GM19372 (cell line): ENCODE measurements at regions not wholly inside any gene's neighbourhood (a gene's known extent, or its start where the extent isn't known, plus 50 kb on each side); places are given as distances from the start of the nearest gene placed in this dataset.
"Not testable (repeated sequence)": the region's sequence is repeated elsewhere in the genome, so short reads cannot be mapped to it uniquely, and the experiment has no call there.

Source experiments
- ATAC-seq: cut with Tn5 transposase; IDR thresholded peaks from one replicate; pipeline ENCODE4 v1.9.1; 2021; ENCODE audit warnings: mild to moderate bottlenecking, low read depth, moderate library complexity; ENCODE audit not compliant: unreplicated experiment

DNA sequence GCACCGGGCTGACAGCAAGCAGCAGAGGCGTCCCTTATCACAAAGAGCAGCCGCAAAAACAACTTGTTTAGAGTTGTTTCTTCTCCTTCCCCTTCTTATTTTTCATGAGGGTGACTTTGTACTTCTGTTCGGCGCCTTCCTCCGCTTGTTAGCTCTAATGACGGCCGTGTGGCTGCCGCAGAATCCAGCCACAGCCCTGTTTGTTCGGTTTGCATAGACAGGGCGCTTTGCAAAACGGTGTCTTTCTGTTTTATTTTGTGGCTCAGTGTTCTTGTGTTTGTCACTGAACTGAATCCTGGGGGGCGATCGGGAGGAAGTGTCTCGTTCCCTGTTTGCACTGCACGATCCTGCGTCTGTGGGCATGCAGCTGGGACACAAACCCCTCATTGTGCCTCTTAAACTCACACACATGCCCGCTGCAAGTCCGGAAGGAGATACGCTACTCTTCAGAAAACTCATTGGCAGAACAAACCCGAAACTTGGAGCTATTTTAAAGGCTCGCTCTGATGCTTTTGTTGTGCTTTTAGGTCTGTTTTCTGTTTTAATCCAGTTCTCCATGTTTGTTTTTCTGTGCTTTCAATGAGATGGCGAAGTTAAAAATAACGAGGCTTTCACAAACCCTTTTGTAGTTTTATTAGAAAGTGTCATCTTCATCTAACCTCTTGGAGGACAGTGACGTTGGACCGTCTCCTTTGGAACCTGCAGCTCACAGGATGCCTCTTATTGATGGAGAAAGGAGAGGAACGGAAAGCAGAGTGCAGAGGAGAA lies 213.9 kb downstream of the IRX2 start:
- no peak for ATAC-seq

DNA sequence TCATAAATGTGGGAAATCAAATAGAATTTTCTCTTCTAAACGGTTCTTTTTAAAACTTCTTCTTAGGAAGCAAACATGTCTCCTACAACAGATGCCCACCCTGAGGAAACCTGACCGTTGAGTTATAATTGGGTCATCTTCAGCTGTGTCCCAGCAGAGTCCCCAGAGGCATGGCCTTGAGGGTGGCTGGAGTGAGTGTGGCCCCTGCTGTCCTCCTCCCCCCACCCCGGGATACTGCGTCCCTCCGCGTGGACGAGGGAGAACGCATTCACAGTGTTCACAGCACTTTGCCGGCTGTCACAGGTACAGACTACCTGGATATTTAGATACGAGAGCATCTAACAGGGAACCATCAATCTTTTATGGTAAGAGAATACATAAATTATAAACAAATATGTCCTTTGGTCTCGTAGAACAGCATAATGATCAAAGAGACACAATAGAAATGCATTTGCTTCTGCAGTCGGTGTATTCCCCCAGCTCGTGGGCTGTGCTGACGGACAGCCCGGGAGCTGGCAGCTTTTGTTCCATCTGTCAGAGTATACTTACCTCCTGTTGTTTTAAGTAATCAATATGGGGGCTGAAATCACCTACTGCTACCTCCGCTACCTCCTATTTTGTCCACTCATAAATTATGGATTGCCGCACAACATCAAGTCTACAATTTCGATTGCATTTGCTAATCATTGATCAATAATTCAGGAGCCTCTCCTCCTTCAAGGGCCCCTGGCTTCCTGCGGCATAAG lies 214.7 kb downstream of the IRX2 start:
- ATAC-seq: no peak

DNA sequence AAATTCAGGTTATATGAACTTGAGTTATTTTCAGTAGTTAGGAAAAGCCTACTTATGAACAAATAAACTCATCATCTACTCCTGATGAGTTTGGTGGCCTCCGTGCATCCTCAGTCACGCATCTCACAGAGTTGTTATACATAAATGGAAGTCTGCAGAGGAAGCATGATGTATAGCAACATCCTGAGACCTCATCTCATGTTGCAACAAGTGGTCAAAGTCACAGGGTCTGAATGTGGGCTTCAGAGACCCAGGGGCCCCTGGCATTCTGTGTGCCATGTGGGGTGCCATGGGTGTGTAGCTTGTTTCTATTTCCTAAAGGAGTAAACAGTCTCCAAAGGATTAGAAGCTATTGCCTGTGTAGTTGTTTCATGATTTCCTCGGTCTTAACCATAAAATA lies 216.5 kb downstream of the IRX2 start:
- ATAC-seq: no peak

DNA sequence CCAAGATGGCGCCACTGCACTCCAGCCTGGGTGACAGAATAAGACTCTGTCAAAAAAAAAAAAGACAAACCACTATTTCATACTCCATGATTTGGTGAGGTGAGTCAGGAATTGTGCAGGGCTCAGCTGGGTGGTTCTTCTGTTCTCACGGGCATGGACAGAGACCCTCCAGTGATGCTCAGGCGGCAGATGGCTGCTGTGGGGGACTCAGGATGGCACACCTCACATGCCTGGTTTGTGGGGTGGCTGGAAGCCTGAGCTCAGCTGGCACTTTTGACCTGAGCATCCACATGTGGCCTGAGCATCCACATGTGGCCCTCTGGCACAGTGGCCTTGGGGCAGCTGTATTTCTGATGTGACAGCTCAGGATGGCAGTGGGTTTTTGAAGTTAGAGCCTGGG lies 217.2 kb downstream of the IRX2 start:
- ATAC-seq: no peak

DNA sequence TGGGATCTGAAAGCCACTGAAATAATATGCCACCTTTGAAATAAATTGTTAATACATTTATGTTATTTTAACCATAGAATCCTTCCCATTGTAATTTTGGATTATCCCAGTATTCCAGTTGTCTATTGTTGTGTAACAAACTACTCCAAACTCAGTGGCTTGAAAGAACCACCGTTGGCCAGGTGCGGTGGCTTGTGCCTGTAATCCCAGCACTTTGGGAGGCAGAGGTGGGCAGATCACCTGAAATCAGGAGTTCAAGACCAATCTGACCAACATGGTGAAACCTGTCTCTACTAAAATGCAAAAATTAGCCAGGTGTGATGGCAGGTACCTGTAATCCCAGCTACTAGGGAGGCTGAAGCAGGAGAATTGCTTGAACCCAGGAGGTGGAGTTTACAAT lies 217.6 kb downstream of the IRX2 start:
- ATAC-seq: not testable (repeated sequence)

DNA sequence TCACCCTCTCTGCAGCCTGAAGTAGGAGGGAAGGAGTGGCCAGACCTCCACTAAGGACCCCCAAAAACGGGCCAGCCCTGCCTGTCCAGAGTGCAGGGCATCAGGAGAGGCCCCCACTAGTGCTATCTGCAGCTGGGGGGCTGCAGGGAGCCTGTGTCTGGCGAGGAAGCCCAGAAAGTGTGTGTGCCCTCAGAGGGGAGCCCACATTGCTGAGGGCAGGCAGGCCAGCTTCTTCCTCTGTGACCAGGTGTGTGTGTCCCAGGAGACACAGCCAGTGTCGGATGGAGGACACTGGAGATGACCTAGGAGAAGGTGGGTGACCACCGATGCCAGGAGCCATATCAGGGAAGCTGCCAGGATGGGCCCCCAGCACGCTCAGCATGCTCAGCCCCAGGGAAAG lies 218.7 kb downstream of the IRX2 start:
- no peak for ATAC-seq

DNA sequence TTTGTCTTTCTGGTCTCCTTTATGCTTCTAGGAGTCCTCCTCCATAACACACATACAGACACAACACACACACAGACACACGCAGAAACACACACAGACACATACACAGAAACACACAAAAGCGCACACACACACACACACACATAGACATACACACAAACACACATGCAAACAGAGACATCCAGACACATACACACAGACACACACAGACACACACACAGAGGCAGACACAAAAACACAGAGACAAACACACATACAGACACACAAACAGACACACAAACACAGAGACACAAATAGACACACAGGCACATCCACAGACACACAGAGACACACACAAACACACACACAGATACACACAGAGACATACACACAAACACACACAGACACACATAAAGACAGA lies 220.2 kb downstream of the IRX2 start:
- no peak for ATAC-seq

DNA sequence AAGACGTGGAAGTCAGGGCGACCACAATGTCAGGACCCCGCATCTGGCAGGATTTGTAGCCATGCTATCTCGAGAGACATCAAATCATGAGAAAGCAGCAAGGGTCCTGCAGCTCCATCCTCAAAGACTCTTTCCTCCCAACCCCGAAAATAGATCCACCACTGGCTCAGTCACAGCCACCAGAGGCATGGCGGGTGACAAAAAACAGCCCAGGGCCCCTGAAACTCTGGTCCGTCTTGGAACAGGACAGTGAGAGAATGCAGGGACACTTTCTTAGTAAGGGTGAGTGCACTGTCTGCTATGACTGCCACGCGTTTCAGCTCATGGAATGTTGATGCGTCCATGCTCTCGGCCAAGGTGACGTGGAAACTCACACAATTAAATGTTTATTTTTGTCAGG lies 220.9 kb downstream of the IRX2 start:
- ATAC-seq: no peak

DNA sequence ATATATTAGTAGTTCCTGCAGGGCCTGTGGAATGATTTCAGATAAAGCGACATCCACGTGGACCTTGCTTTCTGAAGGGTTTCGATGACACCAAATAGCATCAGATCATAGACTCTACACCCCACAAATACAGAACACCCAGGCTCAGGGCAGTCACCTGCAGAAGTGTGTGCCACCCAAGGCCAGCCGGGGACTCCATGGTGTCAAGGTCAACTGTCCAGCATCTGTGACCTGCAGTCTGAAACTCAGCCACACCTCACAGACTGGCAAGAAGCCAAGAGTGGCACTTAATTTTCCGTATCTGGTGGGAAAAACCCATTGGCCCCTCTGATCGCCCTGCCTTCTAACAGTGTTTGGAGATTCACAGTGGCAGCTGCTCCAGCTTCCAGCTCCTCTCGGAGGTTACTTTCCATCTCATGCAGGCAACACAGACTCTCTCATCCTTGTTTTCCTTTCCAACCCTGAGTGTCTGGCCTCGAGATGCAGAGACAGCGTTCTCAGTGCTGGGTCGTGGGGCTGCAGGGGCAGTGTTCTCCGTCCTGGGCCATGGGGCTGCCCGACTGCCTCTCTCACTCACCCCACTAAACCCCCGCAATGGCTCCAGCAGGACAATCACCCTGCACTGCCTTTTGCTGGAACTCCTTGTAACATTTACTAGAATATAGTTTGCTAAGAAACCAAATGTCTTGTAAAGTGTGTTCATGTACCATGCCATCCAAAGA lies 221.9 kb downstream of the IRX2 start:
- no peak for ATAC-seq

DNA sequence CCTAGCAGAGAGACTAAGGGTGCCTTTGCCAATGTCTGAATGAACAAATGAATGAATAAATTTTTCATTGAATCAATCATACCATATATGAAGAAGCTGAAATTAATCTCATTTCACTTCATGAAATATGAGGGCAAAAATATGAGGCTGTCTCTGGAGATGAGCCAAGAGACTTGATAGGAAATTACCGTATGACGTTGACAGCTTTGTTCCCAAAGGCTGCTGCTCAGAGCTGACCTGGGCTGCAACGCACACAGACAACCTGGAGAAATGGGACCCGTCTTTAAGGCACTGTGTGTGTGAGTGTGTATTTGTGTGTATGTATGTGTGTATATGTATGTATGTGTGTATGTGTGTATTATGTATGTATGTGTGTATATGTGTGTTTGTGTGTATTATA lies 226.1 kb downstream of the IRX2 start:
- no peak for ATAC-seq

DNA sequence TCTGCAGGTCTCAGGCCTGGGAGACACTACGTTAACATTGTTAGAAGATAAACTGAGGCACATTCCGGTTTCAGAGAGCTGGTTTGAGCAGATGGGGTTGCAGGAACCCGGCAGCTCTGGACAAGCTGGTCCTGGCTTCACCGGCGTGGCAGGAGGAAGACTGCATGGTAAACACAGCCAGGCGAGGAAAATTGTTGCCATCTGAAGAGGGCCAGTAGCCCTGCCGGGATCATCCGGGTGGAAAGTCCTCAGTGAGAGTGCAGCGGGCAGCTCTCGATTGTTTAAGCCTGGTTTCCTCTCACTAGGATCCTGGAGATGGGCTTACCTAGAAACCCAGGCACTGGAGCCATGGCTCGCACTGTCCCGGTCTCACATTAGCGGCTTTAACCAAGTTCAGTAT lies 226.9 kb downstream of the IRX2 start:
- ATAC-seq: no peak

DNA sequence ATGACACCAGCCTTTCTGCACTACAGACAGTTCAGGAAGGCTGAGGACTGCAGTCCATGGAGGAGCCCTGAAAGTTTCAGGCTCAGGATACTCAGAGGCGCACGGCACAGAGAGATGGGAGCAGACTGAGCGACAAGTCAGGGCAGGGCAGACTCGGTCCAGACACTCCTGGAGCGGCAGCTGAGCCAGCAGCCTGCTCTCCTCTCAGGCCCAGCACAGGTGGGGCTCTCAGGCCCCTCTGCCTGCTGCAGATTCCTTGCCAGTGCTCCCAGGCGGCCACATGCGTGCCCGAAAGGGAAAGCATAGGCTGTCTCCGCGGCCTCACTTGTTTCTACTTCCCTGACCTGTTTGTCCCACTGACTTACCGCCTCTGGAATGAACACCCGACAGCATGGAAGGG lies 228.3 kb downstream of the IRX2 start:
- no peak for ATAC-seq

DNA sequence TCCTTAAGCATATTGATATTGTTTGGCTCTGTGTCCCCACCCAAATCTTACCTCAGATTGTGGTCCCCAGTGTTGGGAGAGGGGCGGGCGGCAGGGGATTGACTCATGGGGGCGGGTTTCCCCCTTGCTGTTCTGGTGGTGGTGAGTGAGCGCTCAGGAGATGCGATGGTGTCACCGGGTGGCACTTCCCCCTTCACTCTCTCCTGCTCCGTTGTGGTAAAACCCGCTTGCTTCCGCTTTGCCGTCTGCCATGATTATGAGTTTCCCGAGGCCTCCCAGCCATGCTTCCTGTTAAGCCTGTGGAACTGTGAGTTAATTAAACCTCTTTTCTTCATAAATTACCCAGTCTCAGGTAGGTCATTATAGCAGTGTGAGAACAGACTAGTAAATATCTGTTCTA lies 229.1 kb downstream of the IRX2 start:
- no peak for ATAC-seq

DNA sequence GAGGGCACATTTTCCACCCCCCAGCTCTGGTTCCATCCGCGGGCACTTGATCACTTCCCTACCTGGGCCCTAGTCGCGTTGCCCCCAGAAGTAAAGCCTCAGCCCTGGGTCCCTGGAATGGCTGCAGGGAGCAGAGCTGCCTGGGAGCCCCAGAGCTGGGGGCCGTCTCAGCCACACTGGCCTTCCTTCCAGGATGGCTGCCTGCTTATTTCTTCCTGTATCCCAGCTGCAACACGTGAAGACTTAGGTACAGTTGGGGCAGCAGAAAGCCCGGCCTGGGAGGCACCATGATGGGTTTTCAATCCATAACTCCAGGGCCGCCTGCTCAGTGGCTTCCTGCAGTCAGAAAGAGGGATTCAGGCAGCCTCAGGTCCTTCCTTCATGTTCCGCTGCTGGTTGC lies 232.3 kb downstream of the IRX2 start:
- no peak for ATAC-seq

DNA sequence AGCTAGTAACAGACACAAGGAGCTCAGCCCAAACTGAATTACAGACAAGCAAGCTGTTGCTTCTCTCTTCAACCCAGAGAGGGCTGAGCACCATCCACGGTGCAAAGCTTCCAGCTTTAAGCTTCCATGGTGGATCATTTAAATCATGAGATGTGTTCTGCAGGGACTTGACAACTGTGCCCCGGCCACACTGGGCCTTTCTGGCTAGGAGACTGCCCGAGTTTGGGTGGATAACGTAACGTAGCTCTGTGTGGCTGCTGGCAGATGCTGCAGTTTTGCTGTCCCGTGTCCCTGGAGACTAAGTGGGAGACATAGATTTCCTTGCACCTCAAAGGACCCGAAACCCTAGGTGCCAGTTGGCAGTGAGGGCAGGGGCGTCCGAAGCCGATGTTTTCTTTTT lies 234.0 kb downstream of the IRX2 start:
- no peak for ATAC-seq

DNA sequence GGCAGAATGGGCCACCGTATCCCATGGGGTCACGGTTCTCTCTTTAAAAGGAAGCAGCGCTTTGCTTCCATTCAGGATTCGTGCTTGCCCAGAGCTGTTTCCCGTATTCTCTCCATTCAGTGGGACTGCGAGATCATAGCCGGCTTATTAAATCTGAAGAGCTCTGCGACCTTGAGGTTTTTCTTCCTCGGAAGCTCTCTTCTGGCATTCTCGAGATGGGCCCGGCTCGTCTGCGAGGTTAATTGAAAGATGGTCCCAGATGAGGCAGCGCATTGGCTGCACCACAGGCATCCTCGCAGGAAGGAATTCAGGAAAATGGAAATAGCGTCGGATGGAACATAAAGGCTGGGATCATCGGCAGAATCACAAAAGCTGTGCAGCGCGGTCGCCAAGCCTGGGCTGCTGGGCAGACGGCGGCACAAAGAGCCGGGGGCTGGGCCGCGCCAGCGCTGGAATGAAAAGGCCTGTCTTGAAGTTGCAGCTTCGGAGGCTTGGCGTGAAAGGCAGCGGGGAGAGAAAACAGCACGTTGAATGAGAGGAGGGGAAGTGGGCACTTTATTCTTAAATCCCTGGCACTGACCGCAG lies 236.2 kb downstream of the IRX2 start:
- no peak for ATAC-seq

DNA sequence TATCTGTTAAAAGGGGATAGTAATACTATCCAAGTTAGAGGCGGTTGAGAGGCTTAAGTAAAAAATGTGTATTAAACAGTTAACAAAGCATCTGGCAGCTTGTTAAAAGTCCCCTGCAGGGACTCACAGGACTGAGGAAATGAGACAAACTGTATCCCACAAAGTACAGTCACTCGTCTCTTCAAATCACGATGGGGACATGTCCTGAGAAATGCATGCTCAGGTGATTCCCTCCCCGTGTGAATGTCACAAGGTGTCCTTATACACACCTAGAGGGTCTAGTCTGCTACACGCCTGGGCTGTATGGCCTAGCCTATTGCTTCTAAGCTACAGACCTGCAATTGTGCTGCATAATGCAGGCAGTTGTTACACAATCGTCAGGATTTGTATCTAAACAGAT lies 237.0 kb downstream of the IRX2 start:
- no peak for ATAC-seq

DNA sequence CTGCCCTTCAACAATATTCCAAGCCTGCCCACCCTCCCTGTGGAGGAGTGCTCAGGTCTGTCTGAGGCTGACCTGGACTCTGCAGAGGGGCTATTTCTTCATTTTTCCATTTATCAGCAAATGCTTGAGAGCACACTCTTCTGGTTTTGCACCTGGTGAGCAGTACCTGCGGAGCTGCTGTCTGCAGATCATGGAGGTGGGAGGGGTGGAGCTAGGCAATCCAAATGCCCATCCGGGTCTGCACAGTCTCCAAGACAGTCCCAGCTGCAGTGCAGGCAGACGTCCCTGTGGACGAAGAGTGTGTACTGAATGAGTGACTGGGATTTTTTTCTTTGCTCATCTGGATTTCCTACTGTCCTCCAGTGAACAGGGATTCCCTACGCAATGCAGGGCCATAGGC lies 239.8 kb downstream of the IRX2 start:
- no peak for ATAC-seq

DNA sequence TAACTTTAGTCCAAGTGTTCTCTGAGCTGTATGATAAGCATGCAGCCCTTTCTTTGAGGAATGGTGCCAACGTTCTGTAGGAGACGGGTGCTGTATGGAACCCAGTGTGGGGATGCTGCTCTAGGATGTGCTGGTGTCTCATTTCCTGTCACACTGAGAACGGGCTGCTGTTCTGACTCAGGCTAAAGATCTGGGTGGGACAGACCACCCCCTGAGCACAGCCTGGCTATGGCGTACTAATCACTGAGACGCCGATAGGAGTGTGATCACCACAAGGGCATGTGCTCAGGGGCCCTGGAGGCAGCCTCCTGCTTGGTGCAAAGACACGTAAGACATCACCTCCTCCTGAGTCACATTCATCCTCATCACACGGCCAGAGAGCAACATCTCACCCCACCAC lies 240.4 kb downstream of the IRX2 start:
- ATAC-seq: no peak

DNA sequence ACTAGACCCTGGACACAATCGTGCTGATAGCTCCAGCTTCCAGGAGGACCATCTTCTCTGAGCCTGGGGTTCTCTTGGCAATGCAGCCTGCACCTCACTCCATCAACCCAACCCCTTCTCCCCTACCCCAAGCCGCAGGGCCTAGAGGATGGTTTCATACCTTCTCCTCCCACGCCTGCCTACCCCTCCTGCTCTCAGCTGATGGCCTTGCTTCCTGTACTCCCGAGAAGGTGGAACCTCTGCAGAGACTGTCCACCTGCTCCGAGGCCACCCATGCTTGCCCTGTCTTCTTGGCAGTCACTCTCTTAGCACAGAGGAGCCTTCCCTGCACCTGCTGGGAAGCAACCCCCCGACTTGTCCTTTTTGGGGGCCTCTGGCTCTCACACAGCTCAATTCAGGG lies 241.9 kb downstream of the IRX2 start:
- no peak for ATAC-seq

DNA sequence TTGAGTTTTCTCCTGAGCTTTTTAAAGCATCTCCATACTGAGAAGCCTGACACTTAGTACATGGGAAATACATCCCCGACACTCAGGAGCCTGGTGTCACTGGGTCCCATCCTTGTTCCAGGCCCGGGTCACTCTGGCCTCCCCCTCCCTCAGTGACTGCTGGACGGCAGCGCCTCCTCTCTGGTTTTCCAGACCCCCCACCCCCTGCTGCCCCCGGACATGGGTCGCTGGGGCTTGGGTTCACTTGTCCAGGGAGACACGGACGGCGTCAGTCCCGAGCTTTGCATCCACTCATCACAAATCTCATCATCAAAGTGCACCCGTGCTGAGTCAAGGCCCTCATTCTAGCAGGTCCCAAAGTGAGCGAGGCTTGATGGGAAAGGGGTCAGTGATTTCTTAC lies 243.0 kb downstream of the IRX2 start:
- ATAC-seq: no peak
